Activated CD4-positive, CD25-positive, alpha-beta regulatory T cell treated with anti-CD3 and anti-CD28 coated beads, Interleukin-2, amount 50 U/mL, for 72 hours (primary cell): ENCODE measurements at regions not wholly inside any gene's neighbourhood (a gene's known extent, or its start where the extent isn't known, plus 50 kb on each side); places are given as distances from the start of the nearest gene placed in this dataset.

Source experiments
- DNase-seq: peaks from one replicate; pipeline ENCODE4 v3.0.0; 2021

DNA sequence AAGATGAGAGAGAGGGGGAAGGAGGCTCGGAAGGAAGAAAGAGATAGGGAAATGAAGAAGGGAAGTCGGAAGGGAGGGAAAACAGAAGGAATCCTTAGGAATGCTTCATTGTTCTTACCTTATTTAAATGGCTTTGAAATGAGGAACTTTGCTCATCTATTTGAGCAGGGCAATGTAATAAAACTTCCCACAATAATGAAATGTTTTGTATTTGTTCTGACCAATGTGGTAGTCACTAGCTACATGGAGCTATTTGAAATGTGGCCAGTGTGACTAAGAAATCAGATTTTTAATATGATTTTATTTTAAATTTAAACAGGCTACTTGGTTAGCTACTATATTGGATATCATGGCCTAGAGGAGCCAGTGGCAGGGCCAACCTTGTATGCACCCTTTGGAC is 510.6 kb downstream of the HTR7 start:
- no peak for DNase-seq

DNA sequence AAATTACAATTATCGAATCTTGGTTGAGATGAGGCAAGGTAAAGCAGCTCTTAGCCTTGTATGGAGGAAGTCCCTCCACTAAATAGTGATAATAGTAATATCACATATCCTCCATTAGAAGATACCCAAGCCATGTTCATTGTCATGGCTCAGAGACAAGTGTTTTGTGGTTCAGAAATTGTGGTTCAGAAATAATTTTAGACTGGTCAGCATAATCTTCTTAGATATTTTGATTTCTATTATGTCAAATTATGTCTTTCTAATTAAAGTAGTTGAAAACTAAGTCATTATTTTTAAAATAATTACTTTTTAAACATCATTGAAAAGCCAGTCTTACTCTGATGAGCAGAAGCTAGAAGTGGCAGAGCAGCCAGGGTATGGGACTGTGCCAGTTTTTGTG is 507.7 kb downstream of the HTR7 start:
- DNase-seq = no peak

DNA sequence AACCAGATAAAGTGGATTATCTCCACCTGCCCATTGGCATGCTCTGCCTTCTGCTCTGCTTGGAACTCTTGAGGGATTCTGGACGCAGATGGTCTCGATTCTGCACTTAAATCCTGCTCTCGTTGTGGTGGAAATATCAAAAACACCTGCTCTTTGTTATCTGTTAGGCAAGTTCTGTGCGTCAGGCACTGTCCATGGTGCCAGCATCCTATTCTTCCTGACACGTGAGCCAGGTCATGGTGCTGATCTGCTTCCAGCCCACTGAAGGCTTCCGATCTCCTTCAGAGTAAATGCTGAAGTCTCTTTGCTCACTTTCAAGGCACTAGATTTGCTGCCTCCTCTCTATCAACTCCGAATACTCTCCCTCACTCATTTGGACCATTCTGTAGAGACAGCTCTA is 505.6 kb downstream of the HTR7 start:
- DNase-seq = no peak

DNA sequence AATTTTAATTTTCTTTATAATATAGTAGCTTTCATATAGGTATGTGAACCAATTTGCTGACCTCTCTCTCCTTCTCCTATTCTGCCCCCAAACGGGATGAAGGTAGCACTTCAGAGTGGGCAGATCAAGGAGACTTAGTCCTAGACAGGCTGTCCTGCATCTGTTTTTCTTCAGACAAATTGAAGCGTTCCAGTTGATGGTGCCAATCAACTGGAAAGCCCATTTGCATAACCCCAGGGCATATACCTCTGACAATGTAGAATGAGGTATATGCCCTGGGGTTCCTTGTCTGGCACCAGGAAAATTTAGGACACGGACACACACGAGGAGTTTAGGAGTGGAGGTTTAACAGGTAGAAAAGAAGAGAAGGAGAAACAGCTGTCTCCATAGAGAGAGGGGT is 502.9 kb downstream of the HTR7 start:
- DNase-seq = no peak

DNA sequence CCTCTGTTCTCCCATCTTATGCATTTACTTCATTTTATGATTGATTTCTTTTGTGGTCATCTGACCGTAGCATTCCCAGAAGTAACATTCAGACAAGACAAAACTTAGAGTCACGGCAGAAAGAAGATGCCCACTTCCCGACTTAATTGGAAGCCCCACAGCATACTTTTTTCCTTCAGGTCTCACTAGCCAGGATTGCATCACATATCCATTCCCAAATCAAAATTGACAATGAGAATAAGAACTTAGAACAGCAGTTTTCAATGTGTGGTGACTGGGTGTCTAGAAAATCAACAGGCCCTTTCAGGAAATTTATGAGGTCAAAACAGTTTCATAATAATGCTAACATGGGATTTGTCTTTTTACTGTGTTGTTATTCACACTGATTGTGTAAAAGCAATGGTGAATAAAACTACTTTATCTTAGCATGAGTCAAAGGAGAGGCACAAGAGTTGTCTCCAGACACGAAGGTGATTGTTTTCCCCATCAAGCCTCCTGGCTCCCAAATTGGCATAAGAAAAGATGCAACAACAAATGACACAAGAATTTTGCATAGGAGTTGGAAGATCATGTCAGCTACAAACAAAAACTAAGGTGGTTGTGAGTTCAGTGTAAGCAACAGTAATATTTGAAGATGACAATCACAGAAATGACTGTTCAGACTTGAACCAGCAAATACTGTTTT is 493.9 kb downstream of the HTR7 start:
- DNase-seq = no peak

DNA sequence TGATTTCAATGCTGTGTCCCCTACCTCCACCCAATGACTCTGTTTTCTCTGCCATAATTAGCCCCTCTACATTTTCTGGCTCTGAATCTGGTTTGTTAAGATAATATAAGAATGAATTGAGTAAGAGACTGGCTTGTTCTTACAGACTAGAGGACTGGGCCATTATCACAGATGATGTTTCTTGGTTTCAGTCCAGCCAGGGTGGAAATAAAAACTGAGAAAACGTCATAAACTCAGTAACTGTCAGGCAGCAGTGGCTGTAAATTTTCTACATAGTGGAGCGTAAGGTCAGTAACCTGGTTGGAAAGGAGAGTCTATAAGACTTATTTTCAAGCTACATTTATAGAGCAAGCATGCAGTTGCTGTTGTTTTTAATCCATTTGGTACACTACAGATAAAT is 485.4 kb downstream of the HTR7 start:
- DNase-seq = no peak

DNA sequence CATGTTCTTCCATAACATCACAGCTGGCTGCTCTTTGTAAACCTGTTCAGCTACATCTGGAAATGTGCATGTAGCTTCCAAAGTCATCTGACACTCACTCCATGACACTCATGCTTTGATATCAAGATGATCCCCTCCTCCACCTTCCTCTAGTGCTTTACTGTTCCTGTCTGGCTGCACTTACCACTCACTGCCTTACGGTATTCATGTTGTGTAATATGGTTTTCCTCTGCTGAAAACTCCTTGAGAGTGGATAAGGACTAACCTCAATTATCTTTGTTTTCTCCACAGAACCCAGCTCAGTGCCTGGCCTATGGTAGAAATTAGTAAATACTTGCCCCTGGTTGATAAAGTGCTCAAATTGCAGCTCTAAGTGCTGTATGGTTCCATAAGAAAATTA is 483.9 kb downstream of the HTR7 start:
- no peak for DNase-seq

DNA sequence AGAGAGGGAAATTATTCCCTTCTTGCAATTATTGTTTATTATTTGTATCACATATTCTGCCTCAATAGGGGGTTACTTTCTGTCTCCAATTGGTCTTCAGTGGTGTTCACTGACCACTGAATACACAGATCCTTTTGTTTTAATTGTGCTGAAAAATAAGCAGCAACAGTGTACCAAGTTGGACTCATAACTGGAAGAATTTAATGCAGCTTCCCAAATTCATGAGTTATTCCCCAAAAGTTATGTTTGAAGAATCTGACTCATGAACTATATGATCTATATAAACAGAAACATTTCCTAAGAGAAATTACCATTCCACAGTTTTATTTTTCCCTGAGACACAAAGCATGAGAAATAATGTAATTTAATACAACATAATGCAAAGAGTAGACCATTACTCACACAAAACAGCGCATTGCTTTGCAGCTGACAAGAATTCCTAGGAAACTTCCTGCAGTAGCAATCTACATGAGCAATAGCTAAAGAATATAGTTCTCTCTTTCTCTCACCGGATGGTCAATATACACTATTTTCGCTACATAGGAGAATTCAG is 479.2 kb downstream of the HTR7 start:
- no peak for DNase-seq

DNA sequence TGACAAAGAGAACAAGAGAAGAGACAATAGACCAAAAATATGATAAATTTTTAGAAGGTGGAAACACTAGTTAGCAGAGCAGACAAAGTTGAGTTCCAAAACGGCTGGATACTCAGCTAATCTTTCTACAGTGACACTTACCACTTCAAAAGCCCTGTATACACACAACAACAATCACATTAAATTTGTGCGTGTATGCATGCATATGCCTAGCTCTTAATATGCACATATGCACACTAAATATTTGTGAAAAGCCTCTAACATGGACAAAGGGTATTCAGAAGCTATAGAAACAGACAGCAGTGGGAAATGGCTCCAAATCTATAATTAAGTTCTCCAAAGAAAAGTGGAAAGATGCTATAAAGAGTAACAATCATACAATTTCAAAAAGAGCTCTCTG is 476.4 kb downstream of the HTR7 start:
- no peak for DNase-seq

DNA sequence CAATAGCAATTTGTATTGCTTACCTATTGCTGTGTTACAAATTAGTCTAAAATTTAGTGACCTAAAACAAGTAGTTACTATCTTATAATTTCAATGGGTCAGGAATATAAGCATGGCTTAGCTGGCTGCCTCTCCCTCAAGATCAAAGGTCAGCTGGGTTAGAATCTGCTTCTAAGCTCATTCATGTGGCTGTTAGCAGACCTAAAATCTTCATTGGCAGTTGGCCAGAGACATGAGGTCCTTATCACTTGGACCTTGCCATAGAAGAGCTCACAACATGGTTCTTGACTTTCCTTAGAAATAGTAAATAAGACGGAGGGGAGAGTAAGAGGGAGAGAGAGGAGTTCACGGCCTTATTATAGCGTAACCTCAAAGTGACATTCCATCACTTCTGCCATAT is 468.0 kb downstream of the HTR7 start:
- no peak for DNase-seq

DNA sequence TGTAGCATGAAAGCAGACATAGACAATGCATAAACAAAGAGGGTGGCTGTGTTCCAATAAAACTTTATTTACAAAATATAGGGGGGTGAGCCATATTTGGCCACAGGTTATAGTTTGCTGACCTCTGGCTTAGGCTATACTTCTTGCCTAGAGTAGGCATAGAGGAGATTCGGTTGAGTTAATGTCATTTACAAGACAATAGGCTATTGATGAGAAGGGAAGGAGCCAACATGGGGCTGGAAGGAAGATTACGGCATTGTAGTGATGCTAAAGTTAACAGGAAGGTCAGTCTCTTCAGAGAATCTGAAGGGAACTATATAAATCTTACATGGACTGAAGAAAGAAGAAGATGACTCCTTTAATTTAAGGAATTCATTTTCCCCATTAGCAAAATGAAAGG is 463.5 kb downstream of the HTR7 start:
- no peak for DNase-seq

DNA sequence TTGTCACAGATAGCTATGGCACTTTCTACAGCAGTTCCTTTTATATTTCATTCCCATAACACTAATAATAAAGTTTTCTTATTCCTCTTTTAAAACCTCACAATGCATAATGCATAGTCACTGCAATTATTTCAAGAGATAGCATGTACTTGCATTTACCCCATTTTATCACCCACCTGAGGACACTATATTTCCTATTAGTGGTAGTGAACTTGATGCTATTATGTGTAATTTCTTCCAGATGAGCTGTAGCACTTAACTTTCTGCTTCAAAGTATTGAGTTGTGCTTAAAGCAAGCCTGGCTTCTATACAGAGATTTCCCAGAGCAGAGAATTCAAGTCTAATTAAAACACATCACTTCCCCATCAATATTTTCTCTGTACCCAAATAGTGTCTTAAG is 461.1 kb downstream of the HTR7 start:
- DNase-seq = no peak

DNA sequence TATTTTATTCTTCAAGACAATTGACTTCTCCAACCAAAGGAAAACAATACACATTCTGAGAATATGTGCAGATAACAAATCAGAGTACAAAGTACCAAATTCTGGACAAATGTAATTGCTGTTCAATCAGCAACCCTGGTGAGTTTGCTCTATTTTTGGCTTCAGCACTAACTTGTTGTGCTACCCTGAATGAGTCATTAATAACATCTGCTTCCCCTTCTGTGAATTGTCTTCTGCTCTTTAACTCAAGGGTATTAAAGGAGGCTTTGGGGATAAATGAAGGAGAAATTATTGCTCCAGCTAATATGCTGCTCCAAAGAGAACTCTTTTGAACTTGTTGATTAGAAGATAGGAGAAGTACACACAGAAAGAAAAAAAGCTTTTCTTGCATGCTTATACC is 459.3 kb downstream of the HTR7 start:
- DNase-seq = no peak

DNA sequence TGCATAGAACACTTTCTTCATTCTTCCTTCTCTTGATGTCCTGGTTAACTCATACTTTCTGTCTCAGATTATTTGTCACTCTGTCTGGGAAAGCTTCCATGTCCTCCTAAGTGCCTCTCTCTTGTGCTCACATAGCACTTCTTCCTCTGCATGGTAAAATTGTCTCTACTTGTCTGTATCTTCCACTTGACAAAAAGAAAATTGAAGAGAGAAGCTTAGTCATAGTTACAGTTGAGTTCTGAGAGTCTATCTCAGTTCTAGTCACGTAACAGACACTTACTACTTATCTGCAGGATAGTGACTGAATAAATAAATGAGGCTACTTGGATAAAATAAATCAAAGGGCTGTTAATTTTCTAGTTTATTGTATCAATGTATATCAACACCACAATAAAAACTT is 458.1 kb downstream of the HTR7 start:
- no peak for DNase-seq

DNA sequence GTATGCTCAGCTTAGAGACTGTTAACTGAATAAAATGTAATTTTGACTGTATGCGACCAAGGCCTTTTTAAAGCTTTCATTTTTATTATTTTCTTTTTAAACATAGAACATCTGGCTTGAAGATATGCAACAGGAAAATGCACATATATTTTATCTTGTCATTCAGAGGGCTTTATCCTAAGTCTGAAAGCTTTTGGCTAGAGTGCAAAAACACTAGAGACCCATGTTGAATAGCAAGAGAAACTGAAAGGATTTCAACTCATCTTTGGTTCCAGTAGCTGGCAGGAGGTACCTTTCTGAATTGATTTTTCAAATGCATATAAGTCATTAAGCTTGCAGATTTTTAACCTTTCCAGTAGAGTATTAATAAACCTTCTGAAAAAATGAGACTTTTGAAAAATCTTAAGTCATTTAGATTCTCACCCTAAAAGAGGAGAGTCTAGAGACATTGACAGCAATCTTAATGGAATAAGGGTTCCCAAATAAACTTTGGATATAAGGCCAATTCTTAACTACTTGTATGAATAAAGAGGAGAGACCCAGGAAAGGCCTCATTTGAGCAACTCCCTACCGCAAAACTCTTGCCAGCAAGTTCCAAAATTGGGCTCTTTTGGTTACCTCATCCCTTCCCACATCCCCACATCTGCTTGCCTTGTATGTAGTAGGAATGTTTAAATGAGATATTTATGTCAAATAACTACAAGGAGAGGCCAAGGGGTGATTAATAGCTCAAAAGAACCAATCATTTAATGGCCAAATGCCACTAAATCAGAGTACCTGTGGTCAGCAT is 454.4 kb downstream of the HTR7 start:
- DNase-seq = no peak

DNA sequence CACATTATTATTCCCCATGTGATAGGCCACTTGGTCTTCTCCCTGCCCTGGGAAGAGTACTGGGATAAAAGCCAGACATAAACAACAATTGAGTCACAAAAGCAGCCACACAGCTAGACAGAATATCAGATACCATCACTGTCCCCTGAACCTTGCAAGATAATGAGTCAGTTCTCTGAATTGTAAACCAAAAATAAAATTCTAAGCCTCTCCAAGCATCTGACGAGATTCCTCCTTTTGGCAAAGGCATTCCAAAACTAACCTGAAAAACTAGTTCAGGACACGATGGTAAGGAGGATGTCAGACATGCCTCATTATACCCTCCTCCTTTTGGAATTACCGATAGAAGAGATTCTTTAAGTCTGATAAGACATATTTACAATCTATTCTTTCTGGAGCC is 450.7 kb downstream of the HTR7 start:
- DNase-seq = no peak

DNA sequence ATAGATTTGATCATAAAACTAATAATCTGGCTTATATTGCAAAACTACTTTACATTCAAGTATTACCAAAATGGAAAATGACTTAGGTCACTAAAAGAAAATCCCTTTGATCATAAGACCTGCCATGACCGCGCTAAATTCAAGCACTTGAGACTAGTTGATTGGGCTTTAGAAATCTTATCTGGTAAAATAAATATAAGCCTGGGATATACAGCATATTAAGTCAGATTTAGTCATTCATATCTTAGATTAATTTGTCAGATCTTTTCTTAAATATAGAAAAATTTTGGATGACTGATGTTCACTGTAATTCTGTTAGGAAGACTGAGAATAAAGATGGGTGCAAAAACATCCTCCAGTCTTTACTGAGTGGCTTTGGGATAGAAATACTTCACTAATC is 450.0 kb downstream of the HTR7 start:
- no peak for DNase-seq

DNA sequence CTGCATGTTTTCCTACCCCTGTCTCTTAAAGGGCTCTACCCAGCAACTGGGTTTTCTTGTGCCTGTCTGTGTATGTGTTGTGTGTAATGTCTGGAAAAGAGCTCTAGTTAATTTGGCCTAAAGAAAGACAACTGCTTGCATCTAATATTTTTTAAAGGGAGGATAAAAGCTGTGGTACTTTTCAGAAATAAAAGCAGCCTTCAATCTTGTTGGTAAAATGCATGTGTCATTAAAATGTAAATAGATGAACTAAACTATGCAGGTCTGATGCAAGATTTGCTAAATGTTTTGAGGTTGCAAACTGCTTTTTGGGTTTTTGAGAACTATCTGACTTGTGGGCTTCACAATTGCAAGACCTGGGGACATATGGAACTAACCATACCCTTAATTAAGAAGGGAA is 445.3 kb downstream of the HTR7 start:
- DNase-seq = no peak

DNA sequence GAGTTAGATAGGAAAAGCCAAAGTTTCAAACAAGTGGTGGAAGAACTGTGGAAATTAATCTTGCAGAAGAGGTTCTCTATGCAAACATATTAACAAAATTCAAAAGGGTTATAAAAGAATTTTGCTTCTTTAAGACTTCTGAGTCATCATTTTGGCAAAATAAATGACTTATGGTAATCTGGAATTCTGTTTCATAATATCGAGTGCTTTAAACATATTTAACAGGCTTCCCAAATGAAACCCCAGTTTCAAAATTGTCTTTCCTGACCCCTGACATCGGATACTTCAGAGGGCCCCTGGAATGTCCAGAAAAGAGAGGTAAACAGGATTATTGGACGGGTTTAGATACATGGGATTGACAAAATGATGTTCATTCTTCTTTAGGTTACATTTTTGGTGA is 444.6 kb downstream of the HTR7 start:
- no peak for DNase-seq

DNA sequence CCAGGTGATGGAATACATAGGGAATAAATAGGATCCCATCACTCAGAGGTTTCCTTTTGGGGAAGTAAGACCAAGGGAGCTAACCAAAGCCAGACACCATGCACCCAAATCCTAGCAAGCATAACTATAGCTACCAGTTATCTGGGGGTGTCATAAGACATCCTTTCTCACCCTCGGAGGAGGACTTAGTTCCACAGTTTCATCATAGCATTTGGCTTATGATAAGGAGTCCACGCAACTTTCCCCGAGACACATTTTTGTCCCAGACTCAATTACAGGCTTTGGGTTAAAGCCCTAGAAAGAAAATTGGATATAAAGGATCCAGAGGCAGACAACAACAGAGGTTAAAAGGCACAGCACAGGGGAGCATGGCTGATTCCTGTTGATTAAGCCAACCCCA is 442.9 kb downstream of the HTR7 start:
- DNase-seq = no peak

DNA sequence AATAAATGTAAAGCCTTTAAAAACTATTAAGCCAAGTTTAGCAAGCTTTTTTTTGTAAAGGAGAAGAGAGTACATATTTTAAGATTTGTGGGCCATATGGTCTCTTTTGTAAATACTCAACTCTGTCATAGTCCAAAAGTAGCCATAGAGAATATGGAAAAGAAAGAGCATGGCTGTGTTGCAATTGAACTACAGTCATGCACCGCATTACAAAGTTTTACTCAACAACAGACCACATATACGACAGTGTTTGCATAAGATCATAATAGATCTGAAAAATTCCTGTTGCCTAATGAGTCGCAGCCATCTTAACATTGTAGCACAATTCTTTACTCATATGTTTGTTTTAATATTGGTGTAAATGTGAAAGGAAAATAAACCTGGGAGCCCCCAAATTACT is 440.8 kb downstream of the HTR7 start:
- no peak for DNase-seq

DNA sequence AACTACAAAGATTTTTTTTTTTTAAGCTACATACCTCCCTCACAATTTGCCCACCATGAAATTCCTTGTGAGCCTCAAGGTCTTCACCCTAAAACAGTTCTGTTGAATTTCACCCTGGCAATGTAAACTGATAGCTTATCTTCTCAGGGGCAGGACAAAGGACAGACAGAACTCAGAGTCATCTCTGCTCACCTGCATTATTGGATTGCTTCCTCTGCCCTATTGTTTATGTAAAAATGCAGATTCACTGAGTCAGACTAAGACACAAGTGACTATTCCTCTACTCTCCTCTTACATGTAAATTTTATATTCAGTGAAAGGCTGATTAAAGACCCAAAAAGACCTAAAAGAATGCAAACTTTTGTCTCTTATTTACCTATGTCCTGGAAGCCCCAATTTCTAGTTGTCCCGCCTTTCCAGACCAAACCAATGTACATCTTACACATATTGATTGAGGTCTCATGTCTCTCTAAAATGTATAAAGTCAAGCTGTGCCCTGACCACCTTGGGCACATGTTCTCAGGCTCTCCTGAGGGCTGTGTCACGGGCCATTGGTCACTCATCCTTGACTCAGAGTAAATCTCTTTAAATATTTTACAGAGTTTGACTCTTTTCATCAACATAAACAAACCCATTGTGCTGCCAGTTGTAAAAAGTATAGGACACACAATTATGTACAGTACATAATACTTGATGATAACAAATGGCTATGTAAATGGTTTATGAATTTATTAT is 440.2 kb downstream of the HTR7 start:
- no peak for DNase-seq

DNA sequence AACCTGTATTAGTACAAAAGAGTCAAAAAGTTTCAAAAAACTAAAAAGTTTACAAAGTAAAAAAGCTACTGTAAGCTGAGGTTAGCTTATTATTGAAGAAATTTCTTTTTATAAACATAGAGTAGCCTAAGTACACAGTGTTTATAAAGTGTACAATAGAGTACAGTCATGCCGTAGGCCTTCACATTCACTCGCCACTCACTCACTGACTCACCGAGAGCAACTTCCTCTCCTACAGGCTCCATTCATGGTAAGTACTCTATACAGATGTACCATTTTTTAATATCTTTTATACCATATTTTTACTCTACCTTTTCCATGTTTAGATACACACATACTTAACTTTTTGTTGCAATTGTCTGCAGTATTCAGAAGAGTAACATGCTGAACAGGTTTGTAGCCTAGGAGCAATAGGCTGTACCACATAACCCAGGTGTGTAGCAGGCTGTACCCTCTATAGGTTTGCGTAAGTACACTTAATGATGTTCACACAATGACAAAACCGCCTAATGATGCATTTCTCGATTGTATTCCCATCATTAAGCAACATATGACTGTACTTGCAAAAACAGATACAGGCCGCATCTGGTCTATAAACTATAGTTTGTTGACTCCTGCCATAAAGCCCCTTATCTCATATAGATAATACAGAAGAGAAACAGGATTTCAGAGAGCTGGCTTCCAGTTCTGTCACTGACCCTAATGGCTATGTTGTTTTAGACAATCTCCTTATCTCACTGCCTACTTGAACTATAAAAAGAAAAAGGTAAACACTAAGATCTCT is 438.8 kb downstream of the HTR7 start:
- DNase-seq = no peak
